HG03103 (cell line): ENCODE measurements at regions not wholly inside any gene's neighbourhood (a gene's known extent, or its start where the extent isn't known, plus 50 kb on each side); places are given as distances from the start of the nearest gene placed in this dataset.
"Not testable (repeated sequence)": the region's sequence is repeated elsewhere in the genome, so short reads cannot be mapped to it uniquely, and the experiment has no call there.

Experiments
- ATAC-seq: cut with Tn5 transposase; IDR thresholded peaks from one replicate; pipeline ENCODE4 v1.9.1; 2021; ENCODE audit warnings: low read depth; ENCODE audit not compliant: unreplicated experiment

DNA sequence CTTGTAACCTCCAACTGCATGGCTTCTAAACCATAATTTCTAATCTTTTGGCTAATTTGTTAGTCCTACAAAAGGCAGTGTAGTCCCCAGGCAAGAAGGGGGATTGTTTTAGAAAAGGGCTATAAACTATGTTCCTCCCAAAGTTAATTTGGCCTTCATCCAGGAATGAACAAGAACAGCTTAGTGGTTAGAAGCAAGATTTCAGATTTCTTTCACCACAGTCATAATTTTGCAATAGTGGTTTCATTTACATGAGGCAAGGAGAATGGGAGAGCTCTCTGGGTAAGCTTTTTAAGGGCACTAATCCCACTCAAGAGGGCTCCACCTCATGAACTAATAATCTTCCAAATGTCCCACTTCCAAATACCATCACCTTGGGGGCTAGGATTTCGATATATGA lies 1353.9 kb downstream of the NCAM2 start:
- ATAC-seq = no peak

DNA sequence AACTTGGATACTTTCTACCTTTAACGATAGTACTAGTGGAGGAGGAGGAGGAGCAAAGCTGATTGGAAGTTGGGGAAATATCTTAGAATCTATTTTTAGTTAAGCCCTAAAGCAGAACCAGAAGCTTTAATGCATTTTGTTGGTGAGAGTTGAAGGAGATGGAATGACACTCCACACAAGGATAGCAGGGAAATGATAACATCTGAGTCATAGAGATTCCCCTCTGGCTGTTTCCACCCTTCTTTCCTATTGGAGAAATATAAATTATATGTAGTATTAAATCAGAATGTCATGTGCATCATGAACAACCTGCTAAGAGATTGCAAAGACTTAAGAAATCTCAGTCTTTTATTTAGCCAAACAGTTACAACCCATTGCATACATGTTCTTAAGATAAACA lies 1357.7 kb downstream of the NCAM2 start:
- no peak for ATAC-seq

DNA sequence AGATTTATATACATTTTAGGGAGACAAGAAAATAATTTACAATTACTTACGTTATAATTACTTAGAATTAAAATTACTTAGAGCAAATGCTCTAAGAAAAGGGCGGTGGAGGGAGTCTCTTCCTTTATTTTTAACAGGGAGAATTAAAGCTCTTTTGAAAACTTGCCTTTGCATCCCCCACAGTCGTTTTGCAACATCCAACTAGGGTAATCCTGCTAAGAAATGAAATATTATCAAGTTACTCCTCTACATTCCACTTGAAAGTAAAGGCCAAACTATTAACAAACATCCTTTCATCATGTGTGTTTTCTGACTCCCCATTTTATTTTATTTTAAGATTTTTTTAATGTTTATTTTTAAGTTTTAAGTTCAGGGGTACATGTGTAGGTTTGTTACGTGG lies 1358.5 kb downstream of the NCAM2 start:
- no peak for ATAC-seq

DNA sequence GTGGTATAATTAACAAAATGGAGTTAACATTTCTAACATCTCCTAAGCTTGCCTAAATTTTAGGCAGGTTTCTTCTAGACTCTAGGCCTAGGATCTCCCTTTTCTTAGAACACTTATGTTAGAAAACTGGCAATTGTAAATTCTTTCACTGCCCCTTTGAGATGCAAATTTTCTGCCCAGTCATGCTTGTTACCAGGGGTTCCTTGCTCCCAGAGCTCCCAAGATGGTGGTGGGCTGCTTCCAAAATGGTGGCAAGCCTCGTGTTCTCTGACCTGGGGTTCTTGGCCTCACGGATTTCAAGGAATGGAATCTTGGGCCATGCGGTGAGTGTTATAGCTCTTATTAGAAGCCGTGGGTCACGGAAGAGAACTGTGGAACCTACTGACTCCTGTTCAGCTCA lies 1361.4 kb downstream of the NCAM2 start:
- not testable (repeated sequence) for ATAC-seq

- no peak for ATAC-seq
These were observed 1365.3 kb downstream of the NCAM2 start for GRCh38 chr21:22363504-22363903.

DNA sequence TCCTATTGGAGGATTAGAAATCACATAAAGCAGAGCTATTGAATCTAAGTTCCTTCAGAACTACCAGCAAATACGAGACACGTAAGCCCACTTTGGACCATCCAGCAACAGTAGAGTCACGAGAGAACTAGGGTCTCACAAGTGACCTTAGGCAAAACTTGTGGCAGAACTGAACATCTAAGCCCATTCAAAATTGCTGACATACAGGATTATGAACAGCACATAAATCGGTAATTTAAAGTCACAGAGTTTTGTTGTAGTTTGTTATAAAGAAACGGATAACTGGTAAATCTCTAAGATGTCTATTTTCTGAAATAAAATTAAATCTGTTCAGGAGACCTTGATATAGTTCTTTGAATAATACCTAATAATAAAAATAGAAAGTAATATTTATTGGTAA lies 1366.0 kb downstream of the NCAM2 start:
- no peak for ATAC-seq

DNA sequence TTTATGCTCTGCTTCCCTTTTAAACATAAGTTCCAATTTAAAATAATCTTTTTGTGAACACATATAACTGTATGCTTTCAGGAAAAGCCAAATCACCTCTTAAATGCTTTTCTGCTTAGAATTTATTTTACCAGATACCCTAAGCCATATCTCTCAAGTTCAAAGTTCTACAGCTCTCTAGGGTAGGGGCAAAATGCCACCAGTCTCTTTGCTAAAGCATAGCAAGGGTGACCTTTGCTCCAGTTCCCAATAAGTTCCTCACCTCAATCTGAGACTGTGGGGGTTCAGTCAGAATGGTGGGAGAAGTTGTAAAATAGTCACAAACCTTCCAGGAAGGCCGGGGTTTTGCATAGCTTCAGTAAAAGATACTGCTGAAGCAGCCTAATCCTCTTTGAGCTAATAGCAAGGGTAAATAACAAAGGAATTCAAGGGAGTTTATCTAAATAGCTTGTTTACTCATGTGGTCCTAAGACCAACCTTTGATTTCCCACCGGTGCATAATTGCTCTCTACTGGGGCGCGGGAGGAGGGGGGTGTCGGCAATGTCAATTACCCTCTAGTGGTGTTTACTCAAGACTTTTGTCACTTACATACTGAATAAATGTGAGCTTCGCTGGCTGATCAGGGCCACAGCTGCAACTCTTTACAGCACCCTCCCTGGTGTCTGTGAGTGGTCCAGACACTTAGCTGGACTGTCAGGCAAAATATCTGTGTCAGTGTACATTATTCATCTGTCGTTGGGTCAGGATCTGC lies 1376.2 kb downstream of the NCAM2 start:
- no peak for ATAC-seq

DNA sequence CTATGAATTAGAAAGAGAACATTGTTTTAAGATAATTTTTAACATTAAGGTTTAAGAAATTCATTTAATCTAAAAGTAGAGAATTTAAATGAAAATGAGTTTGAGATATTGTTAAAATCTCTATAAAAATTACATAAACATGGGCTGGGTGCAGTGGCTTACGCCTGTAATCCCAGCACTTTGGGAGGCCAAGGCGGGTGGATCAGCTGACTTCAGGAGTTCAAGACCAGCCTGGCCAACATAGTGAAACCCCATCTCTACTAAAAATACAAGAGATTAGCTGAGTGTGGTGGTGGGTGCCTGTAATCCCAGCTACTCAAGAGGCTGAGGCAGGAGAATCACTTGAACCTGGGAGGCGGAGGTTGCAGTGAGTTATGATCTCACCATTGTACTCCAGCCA lies 1379.6 kb downstream of the NCAM2 start:
- ATAC-seq = not testable (repeated sequence)

DNA sequence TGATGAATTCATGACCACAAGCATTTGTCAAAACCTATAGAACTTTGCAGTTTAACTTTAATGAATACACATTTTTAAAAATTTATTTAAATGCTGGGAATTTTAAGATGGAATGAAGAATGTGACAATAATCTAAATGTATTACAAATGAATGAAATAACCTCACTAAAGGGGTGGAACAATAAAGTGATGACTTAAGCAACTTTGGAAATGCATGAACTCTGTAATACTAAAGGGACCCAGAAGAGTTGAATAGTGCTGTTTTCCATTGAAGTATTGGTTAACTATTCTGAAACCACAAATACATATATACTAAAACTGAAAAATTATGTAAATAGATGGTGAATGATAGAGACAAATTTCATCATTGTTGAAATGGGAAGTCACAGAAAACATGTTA lies 1395.1 kb downstream of the NCAM2 start:
- no peak for ATAC-seq

GRCh38 chr21:22395965-22396364 lies 1397.8 kb downstream of the NCAM2 start:
- no peak for ATAC-seq

- ATAC-seq = no peak
These were observed 1401.7 kb downstream of the NCAM2 start for GRCh38 chr21:22399681-22400514.

- ATAC-seq = no peak
These were observed 1411.4 kb downstream of the NCAM2 start for GRCh38 chr21:22409571-22409970.

GRCh38 chr21:22416555-22416954 lies 1418.3 kb downstream of the NCAM2 start:
- ATAC-seq = no peak

- ATAC-seq = no peak
These were observed 1423.4 kb downstream of the NCAM2 start for GRCh38 chr21:22421416-22422180.

DNA sequence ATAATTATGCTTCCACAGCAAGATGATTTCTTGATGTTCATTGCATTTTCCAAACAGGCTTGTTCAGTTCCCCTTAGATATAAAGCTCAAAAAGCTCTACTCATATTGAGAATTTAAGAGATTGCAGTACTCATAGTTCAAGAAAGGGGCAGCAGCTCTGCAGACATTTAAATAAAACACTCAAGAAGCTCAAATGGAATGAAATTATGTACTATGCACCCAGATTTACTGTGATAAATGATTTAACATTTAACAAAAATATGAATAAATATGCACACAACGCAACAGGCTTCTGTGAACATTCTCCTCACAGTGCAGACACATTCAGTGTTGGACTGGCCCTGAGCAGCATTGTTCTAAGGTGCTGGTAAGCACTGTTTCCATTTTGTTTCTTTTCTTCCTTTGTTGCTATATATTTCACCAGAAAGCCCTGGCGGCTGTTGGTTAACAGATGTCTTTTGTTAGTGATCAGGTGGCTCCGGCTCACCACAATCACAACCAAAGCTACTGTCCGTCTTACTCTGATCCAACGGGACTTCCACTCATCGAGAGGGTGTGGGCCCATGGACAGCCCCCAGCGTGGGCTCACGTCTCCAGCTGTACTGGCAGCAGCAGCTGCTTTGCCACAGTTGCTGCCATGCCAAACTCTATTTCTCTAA lies 1440.3 kb downstream of the NCAM2 start:
- no peak for ATAC-seq

DNA sequence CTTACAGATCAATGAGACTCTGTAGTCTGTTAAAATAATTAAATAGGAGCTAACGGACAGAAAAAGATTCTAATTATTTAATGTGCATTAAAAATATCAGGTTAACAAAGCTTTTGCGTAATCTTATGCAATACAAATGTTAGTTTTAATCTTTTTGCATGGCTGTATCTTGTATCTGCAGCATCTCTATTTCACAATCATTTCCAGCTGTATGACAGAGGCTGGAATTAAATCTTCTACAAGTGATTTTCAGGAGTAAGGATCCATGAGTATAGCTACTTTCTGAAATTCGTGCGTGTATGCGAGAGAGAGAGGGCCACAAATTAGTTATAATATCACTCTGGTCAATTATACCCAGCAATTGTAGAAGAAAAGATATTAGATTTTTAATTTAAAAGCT lies 1446.8 kb downstream of the NCAM2 start:
- ATAC-seq = no peak

GRCh38 chr21:22450507-22450906 lies 1452.3 kb downstream of the NCAM2 start:
- ATAC-seq = no peak

GRCh38 chr21:22456241-22456640 lies 1458.0 kb downstream of the NCAM2 start:
- ATAC-seq = no peak

DNA sequence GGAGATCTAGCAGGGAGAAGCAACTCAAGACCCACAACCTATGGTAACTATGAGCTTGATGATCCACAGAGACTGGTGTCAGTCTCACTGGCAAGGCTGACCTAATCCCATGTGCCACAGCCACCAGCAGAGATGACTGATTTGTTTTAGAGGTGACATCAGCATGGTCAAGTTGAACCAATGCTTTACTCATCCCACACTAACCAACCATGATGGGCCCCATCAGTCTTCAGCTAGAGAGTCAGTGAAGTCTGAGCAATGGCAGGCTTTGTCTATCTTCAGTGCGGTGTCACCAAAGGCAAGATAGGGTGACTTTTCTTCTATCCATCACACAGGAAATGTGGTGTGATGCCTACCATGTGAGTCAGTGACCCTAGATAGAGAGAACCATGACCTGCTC lies 1470.7 kb downstream of the NCAM2 start:
- ATAC-seq = no peak

GRCh38 chr21:22474403-22474802 lies 1476.2 kb downstream of the NCAM2 start:
- no peak for ATAC-seq

DNA sequence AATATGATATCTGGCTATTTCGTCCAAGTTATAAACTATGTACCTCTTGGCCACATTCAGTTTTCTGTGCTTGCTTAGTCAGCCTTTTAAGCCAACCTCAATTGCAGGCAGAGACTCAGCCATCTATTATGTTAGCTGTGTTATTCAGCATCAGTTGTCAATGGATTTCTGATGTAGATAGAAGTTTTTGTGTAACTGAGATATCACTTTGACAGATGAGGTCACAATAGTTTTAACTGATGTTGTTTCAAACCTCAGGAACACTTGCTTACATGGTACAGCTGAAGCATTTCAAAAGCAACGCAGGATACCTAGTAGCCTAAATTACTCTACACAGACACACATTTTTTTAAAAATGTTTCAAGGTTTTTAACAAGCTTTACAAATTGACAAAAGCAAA lies 1478.0 kb downstream of the NCAM2 start:
- no peak for ATAC-seq
